HG03039 (cell line): ENCODE measurements at regions not wholly inside any gene's neighbourhood (a gene's known extent, or its start where the extent isn't known, plus 50 kb on each side); places are given as distances from the start of the nearest gene placed in this dataset.

Source experiments
- ATAC-seq: cut with Tn5 transposase; IDR thresholded peaks from one replicate; pipeline ENCODE4 v1.9.1; 2021; ENCODE audit warnings: mild to moderate bottlenecking, moderate library complexity; ENCODE audit not compliant: unreplicated experiment

GRCh38 chr2:120424274-120424796, 78.4 kb downstream of the INHBB start:
- no peak for ATAC-seq

DNA sequence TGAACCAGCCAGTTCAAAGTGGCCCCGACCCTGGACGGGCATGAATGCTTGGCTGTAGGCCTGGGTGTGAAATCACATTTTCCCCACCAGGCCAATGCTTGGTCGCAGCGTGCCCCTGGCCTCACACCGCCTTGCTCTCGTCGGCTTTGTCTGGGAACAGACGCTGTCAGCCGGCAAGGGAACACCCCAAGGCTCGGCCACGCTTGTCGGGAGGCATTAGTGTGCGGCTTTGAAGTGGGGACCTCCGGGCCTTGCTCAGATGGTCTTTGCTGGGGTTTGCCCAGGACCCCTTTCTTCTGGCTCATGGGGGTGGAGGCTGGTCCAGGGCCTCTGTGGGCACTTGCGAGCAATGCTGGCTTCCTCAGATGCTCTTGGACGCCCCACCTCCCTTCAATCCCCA, 79.1 kb downstream of the INHBB start:
- ATAC-seq: no peak

DNA sequence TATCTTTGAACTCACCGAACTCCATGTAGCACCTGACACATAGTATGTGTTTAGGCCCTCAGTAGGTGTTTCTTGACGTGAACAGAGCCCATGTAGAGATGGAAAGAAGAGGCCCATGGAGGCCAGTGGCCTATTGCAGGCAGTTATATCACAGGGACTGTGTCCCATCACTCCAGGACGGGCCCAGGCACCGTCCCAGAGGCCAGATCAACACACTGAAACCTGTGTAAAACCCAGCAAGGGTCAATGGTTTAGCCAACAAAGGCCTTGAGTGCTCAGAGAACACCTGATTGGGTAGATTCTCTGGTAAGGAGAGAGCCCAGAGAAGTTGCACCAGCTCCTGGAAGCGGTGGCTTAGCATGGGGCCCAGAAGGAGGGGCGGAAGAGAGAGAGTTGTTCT, 82.8 kb downstream of the INHBB start:
- no peak for ATAC-seq

GRCh38 chr2:120429586-120430500, 83.9 kb downstream of the INHBB start:
- no peak for ATAC-seq

GRCh38 chr2:120430501-120430830, 84.5 kb downstream of the INHBB start:
- no peak for ATAC-seq

- no peak for ATAC-seq
Observed at GRCh38 chr2:120430957-120431356, 85.0 kb downstream of the INHBB start.

DNA sequence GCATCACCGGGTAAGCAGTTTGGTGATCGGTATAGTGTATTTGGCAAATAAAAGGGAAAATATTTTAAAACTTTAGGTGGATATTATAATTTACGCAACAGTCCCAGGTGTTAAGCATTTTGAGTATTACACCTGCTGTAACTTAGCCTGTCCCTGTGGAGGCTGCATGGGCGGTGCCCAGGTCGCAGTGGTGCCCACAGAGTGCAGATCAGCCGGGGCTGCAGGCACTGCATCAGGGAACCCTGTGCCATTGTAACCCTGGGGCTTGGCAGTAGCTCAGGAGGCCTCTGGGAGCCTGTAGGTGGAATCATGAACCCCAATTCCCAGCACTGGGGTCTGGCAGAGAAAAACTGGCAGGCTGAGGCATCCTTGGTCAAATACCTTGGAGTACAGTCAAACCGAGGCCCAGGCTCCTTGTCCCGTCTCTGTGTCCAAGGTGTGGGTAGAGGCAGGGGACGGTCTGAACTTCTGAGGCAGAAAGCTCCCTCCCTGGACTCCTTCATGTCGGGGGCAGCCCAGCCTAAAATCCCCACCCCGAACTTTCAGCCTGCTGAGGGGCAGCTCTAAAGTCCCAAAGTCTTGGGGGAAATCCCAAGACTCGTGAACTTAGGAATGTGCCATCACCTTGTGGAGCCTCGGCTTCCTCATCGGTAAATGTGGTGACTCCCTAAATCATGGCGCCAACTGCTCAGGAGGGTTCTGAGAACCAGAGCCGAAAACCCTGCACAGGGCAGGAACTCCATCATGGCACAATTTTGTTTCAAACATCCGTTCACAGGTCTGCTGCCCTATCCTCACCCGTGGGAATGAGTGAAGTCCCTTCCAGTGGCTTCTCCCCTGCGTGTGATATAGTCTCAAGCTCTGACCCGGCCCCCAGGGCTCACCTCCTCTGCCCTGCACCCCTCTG, 85.7 kb downstream of the INHBB start:
- no peak for ATAC-seq

DNA sequence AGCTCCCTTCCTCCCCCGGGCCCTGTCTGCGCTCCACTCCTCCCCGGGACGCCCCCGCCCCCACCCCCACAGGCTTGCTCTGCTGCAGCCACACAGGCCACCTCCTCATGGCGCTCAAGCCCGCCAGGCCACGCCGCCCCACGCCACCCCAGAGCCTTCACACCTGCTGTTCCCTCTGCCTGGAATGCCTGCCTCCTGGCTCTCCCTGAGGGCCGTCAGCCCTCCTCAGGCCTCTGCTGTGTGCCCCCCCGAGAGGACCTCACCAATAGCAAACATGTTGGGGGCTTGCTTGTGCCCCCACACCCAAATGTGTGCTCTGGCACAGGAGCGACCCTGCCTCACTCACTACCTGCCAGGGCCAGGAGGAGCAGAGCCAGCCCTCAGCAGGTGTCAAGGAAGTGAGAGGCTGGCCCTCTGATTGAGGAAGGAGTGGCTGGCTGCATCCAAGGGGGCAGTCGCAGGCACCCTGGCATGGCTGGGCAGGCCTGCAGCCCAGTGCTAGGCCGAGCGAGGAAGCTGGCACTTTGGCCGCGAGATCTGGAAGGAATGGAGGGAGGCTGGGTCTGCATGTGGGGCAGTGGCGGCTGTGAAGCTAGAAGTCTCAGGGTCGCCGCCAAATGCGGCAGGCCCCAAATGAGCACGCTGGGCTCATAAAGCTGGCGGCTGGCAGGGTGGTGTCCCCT, 86.5 kb downstream of the INHBB start:
- no peak for ATAC-seq

DNA sequence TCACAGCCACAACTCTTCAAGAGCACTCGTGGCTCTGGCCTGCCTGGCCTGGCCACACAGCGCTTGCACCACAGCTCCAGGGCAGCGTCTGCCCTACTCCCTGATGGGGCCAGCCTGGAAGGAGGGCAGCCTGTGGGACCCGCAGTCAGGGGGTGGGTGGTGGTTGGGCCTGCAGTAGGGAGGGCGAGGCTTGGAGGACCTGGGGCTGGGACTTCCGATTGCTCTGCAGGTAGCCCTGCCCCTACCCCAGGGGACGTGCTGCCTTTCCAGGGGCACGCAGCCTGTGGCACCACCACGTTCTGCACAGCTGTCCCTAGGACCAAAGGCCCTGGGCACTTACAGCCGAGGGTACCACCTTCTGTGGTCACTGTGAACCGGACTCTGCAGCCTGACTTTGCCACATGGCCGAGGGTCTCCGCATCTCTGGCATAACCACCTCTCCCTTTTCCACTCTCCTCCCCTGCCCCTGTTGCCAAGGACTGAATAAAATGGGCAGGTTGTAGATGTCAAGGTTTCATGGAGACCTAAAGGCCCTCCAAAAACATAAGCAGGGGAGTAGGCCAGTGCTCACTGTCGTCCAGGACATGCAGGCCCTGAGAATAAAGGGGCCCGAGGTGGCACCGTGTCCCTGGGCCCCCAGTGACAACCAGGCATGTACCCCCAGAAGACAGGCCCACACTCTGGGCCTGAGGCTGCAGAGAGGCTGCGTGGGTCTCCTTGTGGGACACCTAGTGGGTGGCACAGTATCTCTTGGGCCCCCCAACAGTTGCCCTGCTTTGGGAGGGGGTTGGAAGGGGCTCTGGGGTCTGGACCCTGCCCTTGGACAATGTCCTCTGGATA, 87.3 kb downstream of the INHBB start:
- no peak for ATAC-seq

DNA sequence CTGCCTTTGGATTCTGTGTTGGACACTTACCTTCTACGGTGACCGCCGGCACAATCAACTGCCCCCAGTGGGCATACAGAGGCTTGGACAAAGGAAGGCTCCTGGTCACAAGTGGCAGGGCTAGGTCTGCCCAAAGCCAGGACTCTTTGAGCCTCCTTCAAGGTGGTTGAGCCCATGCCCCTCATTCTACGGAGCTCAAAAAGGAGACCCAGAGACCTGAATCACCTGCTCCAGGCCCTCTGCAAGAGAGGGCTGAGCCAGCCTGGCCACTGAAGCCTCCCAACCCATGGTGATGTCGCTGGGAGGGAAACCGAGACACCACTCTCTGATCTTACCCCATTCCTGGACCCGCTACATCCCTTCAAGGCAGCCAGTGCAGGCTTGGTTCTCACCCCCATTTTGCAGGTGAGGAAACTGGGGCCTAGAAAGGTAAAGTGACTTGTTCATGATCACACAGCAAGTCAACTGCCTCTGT, 87.9 kb downstream of the INHBB start:
- ATAC-seq: no peak

DNA sequence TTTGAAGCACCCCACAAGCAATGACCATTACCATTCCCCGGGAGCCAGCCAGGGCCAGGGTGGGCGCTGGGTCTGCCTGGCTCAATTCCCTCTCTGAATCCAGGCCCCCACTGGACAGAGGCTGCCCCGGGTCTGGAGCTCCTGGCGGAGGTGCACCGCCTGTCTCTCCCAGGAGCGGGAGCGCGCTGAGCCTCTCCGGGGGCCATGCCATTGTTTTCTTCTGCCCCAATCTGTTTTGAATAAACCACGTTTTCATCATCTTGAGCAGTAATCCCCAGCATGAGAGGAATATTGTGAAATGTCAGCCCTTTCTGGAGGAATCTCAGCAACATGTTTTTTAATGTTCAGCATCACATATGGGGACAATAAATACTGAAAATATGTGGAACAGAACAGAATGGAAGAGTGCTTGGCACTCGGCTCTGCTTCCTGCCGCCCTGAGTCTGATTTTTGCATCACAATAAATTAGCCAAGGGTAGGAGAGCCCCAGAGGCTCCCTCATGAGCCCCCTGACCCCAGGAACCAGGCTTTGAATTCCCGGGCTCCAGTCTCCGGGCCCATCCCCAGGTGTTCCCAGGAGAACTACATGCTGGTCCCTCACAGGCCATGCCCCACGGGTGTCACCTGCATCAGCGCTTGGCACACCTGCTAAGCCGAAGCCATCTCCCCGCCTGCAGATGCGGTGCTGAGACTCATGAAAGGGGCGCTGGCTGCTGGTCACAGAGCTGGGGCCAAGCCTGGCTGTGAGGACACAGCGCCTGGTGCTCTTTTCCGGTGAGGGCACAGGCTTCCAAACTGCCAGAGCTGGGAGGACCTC, 88.8 kb downstream of the INHBB start:
- no peak for ATAC-seq

- ATAC-seq: no peak
Observed at GRCh38 chr2:120435671-120436459, 89.9 kb downstream of the INHBB start.

- ATAC-seq: no peak
Observed at GRCh38 chr2:120436460-120436739, 90.5 kb downstream of the INHBB start.

DNA sequence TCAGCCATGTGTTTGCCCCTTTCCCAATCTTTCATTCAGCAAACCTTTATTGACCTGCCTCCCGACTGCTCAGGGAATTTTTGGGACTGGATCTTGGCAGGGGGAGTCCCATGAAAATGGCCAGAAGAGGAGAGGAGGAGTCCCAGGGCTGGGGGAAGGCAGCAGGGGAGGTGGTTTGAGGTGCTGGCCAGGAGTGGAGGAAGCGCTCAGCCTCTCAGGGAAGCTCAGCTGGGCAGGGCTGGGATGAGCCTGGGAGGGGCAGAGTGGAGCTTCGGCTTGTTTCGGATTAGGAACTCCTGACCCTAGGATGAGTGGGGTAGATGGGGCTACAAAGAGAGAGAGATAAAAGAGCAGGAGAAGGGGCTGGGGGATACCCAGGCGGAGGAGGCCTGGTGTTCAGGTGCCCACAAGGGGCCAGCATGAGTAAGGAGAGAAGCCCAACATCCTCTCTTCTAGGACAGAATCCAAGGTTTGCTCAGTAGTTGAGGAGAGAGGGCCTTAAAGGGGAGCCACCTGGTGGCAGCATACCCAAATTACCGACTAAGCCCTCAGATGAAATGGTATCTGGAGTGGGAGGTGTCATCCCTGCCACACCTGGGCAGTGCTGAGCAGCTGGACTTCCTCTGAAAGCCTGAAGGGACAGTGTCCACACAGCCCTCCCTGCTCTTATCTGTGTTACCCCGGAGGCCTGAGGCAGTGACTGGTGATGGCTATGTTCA, 91.1 kb downstream of the INHBB start:
- no peak for ATAC-seq

DNA sequence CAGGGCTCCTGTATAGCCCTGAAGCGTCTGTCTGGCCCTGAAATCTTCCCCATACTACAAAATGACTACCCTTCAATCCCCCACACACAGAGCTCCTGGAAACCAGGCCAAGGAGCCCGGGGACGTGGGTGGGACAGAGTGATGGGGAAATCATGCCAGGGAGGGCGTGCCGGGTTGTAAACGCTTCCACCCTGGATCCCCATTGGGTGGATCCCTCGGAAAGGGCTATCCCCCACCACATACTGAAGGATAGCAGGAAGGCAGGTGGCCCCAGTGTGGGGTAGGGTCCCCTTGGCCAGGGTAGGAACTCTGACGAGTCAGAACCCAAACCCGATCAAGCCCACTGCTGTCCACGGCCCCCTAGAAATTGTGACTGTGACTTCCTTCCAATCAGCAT, 91.7 kb downstream of the INHBB start:
- ATAC-seq: no peak

- ATAC-seq: no peak
Observed at GRCh38 chr2:120438301-120439066, 92.5 kb downstream of the INHBB start.

DNA sequence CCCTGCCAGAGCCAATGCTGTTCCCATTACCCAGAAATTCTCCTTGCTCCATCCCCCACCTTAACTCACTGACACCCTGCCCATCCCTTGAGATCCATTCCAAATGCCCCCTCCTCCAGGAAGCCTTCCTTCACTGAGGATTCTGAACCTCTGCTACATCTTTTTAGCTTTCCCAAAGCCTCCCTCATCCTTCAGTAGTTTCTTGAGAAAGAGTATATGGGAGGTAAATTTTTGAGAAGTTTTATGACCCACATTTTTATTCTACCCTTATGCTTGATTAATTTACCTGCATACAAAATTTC, 93.1 kb downstream of the INHBB start:
- ATAC-seq: no peak
